GM18858 (cell line): ENCODE measurements at regions not wholly inside any gene's neighbourhood (a gene's known extent, or its start where the extent isn't known, plus 50 kb on each side); places are given as distances from the start of the nearest gene placed in this dataset.

Experiments
- ATAC-seq: cut with Tn5 transposase; IDR thresholded peaks from one replicate; pipeline ENCODE4 v1.9.1; 2021; ENCODE audit not compliant: unreplicated experiment

GRCh38 chr5:124444147-124444775 is 302.2 kb downstream of the ZNF608 start:
- peak; percentile 100 for ATAC-seq

- ATAC-seq = no peak
These were observed 306.0 kb downstream of the ZNF608 start for GRCh38 chr5:124440471-124440870.

DNA sequence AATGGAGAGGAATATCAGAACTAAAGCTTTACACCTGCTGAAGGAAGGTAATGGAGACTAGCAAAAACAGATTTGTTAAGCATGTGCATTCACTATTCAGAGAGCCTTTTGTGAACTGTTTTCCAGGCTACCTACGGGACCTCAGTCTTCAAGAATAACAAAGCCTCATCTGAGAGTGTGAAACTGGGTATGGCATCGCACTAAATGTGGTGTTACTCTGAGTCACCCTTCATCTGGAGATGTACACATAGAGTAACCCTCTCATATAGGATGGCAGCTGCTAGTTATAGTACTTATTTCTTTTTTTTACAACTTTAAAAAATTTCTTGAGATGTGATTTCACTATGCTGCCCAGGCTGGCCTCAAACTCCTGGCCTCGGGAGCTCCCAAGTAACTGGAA is 306.8 kb downstream of the ZNF608 start:
- no peak for ATAC-seq

- ATAC-seq = no peak
These were observed 307.5 kb downstream of the ZNF608 start for GRCh38 chr5:124438903-124439281.

DNA sequence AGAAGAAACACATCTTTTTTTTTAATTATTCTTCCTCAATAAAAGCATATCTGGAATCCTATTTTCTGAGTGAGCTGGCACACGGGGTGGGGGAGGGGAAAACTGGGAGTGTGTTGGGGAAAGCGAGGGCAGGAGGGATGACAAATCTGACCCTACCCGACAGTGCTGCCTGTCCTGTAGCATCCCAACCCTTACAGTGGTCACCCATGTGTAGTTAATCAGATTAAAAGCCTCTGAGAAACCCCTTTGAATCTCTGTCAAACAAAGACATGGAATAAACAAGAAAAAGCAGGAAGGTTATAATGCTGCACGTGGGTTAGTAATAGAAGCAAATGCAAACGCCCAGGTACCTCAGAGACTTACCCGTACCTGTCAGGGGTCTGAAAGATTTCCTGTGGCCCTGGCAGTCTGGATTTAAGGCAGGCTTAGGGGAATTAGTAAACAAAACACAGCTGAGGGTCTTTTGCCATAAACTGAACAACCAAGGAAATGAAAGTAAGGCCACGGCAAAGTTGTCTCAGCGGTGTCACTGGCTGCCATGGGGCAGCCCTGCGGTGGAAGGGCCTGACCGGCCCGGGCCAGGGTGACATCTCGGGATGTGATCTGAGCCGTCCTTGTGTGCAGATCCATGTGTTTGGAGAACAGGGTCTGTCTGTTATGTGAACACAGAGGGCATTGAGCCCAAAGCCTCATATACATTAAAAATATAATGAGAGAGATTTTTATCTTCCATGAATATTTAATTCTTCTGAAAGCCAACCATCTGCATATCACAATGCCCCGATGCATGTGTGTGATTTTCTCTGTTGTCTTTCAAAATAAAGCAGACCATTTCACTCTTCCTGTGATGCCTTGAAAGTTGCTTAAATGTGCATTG is 308.2 kb downstream of the ZNF608 start:
- no peak for ATAC-seq

DNA sequence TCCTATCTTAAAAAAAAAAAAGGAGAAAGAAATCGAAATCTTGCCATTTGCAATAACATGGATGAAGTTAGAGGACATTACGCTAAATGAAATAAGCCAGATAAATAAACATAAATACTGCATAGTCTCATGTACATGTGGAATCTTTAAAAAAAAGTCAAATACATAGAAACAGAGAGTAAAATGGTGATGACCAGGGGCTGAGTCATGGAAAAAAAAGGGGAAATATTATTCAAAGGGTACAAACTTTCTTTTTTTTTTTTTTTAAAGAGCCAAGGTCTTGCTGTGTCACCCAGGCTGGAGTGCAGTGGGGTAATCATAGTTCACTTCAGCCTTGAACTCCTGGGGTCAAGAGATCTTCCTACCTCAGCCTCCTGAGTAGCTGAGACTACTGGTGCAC is 310.1 kb downstream of the ZNF608 start:
- ATAC-seq = no peak

- no peak for ATAC-seq
These were observed 313.3 kb downstream of the ZNF608 start for GRCh38 chr5:124433170-124433569.

DNA sequence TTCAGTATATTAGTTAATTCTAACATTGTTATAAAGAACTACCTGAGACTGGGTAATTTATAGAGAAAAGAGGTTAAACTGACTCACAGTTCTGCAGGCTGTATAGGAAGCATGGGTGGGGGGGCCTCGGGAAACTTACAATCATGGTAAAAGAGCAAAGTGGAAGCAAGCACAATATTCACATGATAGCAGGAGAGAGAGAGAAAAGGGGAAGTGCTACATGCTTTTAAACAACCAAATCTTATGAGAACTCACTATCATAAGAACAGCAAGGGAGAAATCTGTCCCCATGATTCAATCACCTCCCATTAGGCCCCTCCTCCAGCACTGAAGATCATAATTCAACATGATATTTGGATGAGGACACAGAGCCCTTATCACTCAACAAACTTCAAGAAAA is 324.9 kb downstream of the ZNF608 start:
- no peak for ATAC-seq

- ATAC-seq = no peak
These were observed 325.5 kb downstream of the ZNF608 start for GRCh38 chr5:124420952-124421351.

DNA sequence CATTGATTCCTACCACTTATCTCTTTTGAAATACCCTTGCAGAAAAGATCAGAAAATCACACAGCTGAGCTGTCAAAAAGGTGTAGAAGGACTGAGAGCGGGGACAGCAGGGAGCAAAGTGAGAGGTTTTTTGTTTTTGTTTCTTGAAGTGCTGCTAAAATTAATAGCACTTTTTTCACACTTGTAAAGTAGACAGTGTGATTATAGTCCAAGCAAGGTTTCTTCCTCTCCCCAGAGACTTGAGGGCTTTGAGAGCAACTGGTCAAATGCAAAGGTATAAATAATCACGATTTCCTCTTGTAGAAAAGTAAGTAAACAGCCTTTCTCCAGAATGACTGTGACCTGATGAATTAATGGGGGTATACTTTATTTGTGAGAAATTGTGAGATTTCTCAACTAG is 326.9 kb downstream of the ZNF608 start:
- ATAC-seq = peak; percentile 58

DNA sequence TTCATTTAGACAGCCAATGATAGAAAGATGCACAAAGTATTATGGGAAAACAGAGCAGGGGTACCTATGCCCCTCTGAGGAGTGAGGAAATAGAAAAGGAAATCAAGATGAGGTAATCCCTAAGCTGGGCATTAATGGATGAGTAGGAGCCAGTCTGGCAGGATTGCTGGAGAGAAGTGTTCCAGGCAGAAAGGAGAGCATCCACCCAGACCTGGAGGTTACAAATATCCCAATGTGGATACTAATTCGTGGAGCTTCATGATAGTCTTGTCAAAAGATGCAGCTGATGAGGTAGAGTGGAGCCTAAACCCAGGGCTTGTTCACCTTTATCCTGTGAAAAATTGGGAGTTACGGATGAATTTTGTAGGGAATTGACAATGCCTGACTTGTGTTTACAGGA is 328.0 kb downstream of the ZNF608 start:
- ATAC-seq = no peak

DNA sequence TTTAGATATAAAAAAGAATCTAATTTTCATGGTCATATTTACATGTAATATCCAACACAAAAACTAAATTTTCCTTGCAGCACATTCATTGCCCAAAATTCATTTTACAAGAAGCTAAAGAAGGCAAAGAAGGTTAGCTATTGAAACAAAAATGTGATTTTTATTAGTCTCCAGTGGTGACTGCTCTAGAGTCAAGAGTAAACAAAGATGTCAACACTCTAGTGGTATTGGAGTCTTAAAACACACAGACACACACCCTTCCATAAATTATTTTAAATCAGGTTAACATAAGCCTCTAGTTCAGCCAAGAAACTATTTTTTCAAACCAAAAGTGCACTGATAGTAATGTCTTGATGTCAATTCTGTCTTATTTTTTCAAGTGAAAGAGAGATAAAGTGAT is 329.2 kb downstream of the ZNF608 start:
- no peak for ATAC-seq

- ATAC-seq = no peak
These were observed 329.8 kb downstream of the ZNF608 start for GRCh38 chr5:124416627-124417026.

DNA sequence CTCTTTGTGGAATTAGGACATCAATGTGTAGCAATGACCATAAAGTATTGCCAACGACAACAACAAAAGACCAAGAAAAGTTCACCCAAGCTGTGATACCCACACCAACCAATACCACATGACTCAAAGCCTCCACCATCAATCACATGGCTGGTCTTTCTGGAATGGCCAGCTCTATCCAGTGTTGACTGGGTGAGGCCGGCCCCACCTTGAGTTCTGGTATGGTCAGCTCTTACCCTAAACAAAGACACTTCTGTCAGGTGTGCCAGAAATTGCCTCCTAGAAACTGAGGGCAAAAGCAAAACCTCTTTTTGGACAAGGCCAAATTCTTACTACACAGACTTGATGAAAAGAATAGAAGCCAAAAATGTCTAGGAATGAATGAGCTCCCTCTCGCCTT is 331.5 kb downstream of the ZNF608 start:
- no peak for ATAC-seq

DNA sequence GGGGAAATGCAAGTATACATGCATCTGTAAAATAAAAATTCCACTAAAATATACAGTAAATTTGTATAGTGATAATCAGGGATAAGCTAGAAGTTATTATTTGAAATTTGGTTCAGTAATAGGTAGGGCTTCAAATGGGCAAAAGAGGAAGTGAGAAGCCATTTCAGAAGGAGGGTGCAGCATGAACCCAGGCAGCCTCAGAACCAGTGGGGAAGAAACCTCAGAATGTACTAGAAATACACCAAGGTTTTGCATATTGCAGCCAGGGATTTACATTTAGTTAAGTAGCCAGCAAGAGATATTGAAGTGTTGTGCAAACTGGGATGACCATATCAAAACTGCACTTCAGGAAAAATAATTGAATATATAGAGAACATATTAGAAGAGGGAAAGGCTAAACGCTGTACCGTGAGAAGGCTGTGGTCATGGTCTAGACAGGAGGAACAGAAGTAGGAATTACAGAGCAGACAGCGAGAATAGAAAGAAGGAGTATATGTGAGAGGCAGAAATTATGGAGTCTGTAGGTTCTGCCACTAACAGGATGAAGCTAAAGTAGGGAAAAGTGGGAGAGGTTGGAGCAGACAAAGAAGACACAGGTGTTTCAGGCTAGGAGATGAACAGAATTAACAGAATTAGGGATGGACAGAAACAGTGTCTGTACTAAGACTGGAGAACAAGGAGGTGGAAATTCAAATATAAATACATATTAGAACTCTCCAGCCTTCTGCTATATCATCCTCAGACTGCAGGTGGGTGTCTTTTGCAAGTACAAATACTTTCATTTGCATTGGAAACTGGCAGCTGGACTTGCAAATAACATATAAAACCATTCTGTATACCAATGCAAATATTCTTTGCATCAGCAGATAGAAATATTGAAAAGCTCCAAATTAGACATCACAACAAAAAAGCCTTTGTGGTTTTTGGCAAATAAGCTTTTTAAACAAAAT is 335.6 kb downstream of the ZNF608 start:
- peak; percentile 99 for ATAC-seq

GRCh38 chr5:124408738-124409453 is 337.5 kb downstream of the ZNF608 start:
- ATAC-seq = no peak

- ATAC-seq = no peak
These were observed 341.6 kb downstream of the ZNF608 start for GRCh38 chr5:124404796-124405195.

DNA sequence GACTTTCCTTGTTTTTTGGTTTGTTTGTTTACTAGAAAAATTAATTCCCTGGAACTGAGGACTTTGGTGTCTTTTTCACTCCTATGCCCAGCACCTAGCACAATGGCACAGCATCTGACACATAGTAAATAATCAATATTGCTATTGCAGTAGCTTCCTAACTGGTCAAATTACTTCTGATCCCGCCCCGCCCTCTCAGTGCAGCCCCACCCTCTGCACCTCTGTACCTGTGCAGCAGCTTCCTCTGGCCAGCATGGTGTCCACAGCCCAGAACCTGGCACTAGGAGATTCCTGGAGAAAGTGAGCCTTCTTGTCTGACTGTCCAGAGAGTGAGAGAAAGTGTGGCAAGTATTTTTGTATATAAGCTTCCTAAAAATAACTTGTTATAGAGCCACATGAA is 343.2 kb downstream of the ZNF608 start:
- no peak for ATAC-seq

DNA sequence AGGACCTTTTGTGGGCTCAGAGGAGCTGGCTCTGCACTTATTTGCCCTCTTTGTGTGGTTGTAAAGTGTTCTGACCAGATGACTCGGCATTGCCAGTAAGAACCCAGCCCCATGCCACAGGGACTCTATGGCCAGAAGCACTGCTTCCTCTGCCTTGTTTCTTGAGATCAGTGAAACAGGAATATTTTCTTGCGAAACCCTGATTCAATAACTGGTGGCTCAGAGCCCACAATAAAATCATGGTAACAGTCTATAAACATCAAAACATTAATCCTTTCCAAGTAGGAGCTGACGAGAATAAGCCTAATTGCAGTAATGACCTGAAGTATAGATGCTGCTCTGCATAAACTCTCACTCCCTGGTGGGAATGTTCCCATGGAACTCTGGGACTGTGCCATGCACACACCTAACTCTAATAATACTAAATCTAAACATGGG is 344.3 kb downstream of the ZNF608 start:
- no peak for ATAC-seq

DNA sequence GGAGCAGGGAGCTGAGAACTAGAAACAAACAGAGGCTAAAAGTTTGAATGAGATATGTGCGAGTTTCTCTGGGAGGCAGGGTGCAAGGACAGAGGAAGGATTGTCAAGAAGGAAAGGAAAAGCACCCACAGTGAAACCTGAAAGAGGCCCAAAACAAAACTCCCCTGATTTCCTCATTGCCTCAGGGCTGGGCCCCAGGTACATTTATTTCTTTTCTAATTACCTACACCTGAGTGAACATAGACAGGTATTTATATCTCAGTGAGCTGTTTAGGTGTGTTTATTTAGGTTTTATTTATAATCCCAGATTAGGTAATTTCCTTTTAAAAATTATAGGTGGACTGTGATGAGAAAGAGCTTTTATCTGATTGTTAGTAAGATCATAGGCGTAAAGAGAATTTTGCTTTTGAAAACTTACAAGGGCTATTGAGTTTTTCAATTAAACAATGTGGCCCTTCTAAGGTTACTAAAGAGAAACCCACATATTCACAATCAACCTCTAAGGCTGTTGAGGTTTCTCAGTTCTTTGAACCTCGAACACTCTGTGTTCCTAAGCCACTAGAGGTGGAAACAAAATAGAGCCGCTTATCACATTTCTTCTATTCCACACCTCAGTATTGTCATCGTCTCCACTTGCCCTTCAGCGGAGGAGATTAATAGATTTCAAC is 344.8 kb downstream of the ZNF608 start:
- no peak for ATAC-seq
